Stimulated activated CD4-positive, alpha-beta T cell treated with anti-CD3 and anti-CD28 coated beads, Interleukin-12 subunit alpha, Interleukin-12 subunit beta, amount 100 ng/mL, for 4 hours (primary cell): ENCODE measurements at regions not wholly inside any gene's neighbourhood (a gene's known extent, or its start where the extent isn't known, plus 50 kb on each side); places are given as distances from the start of the nearest gene placed in this dataset.
"Not testable (repeated sequence)": the region's sequence is repeated elsewhere in the genome, so short reads cannot be mapped to it uniquely, and the experiment has no call there.

Experiments
- DNase-seq: peaks from one replicate; pipeline ENCODE4 v3.0.0-alpha.2; 2020

GRCh38 chr7:145916776-145917175 lies 199.8 kb upstream of the CNTNAP2 start:
- no peak for DNase-seq

- DNase-seq, result no peak
Measured at GRCh38 chr7:145915679-145916078, 200.9 kb upstream of the CNTNAP2 start.

GRCh38 chr7:145909991-145910513 lies 206.5 kb upstream of the CNTNAP2 start:
- no peak for DNase-seq

GRCh38 chr7:145903658-145904057 lies 212.9 kb upstream of the CNTNAP2 start:
- DNase-seq, result no peak

GRCh38 chr7:145902123-145902522 lies 214.5 kb upstream of the CNTNAP2 start:
- DNase-seq, result no peak

GRCh38 chr7:145899938-145900337 lies 216.7 kb upstream of the CNTNAP2 start:
- no peak for DNase-seq

GRCh38 chr7:145893925-145894535 lies 222.6 kb upstream of the CNTNAP2 start:
- no peak for DNase-seq

GRCh38 chr7:145884716-145885514 lies 231.7 kb upstream of the CNTNAP2 start:
- no peak for DNase-seq

- DNase-seq, result no peak
Measured at GRCh38 chr7:145876376-145876775, 240.2 kb upstream of the CNTNAP2 start.

GRCh38 chr7:145875267-145875666 lies 241.3 kb upstream of the CNTNAP2 start:
- no peak for DNase-seq

- DNase-seq, result no peak
Measured at GRCh38 chr7:145868935-145869334, 247.7 kb upstream of the CNTNAP2 start.

GRCh38 chr7:145862212-145862611 lies 254.4 kb upstream of the CNTNAP2 start:
- DNase-seq, result no peak

GRCh38 chr7:145860809-145861208 lies 255.8 kb upstream of the CNTNAP2 start:
- no peak for DNase-seq

- no peak for DNase-seq
Measured at GRCh38 chr7:145850636-145851035, 266.0 kb upstream of the CNTNAP2 start.

- DNase-seq, result no peak
Measured at GRCh38 chr7:145848691-145849090, 267.9 kb upstream of the CNTNAP2 start.

GRCh38 chr7:145845345-145845744 lies 271.3 kb upstream of the CNTNAP2 start:
- no peak for DNase-seq

- DNase-seq, result no peak
Measured at GRCh38 chr7:145839814-145840213, 276.8 kb upstream of the CNTNAP2 start.

- no peak for DNase-seq
Measured at GRCh38 chr7:145831616-145832206, 284.9 kb upstream of the CNTNAP2 start.

- no peak for DNase-seq
Measured at GRCh38 chr7:145817687-145818086, 298.9 kb upstream of the CNTNAP2 start.

- no peak for DNase-seq
Measured at GRCh38 chr7:145812218-145812617, 304.4 kb upstream of the CNTNAP2 start.

- DNase-seq, result not testable (repeated sequence)
Measured at GRCh38 chr7:145805496-145805895, 311.1 kb upstream of the CNTNAP2 start.

- no peak for DNase-seq
Measured at GRCh38 chr7:145797507-145797906, 319.1 kb upstream of the CNTNAP2 start.

- no peak for DNase-seq
Measured at GRCh38 chr7:145795132-145795531, 321.5 kb upstream of the CNTNAP2 start.
